Mesodermal cell (in vitro differentiated cells): ENCODE measurements at regions not wholly inside any gene's neighbourhood (a gene's known extent, or its start where the extent isn't known, plus 50 kb on each side); places are given as distances from the start of the nearest gene placed in this dataset.

ENCODE experiments used
- H3K27ac ChIP-seq: 2 replicates; pipeline ENCODE4 v1.7.0; 2013; ENCODE audit warnings: mild to moderate bottlenecking, low read depth, low read length, moderate library complexity; ENCODE audit not compliant: severe bottlenecking
- H3K36me3 ChIP-seq: 2 replicates; pipeline ENCODE4 v1.7.1; 2013; ENCODE audit warnings: mild to moderate bottlenecking, low read length, moderate library complexity; ENCODE audit not compliant: control insufficient read depth, insufficient read depth
- H3K4me1 ChIP-seq: one replicate; pipeline ENCODE4 v1.7.1; 2013; ENCODE audit warnings: mild to moderate bottlenecking, low read length; ENCODE audit not compliant: insufficient read depth, control insufficient read depth, poor library complexity, severe bottlenecking
- H3K4me3 ChIP-seq: 2 replicates; pipeline ENCODE4 v1.7.0; 2013; ENCODE audit warnings: low read length, control low read depth, mild to moderate bottlenecking; ENCODE audit not compliant: insufficient read depth, poor library complexity, severe bottlenecking; ENCODE audit errors: extremely low read depth
- H3K9me3 ChIP-seq: 2 replicates; pipeline ENCODE4 v1.7.1; 2013; ENCODE audit warnings: mild to moderate bottlenecking, low read length, moderate library complexity; ENCODE audit not compliant: control insufficient read depth
- WGBS, 2 experiments: methylation state at CpG; one replicate each; pipeline ENCODE4 v1.1.5; 2013; ENCODE audit warnings: missing lambda C conversion rate in 2 of 2; ENCODE audit not compliant: insufficient coverage in 2 of 2; 5-methylcytosine and 5-hydroxymethylcytosine counted together

DNA sequence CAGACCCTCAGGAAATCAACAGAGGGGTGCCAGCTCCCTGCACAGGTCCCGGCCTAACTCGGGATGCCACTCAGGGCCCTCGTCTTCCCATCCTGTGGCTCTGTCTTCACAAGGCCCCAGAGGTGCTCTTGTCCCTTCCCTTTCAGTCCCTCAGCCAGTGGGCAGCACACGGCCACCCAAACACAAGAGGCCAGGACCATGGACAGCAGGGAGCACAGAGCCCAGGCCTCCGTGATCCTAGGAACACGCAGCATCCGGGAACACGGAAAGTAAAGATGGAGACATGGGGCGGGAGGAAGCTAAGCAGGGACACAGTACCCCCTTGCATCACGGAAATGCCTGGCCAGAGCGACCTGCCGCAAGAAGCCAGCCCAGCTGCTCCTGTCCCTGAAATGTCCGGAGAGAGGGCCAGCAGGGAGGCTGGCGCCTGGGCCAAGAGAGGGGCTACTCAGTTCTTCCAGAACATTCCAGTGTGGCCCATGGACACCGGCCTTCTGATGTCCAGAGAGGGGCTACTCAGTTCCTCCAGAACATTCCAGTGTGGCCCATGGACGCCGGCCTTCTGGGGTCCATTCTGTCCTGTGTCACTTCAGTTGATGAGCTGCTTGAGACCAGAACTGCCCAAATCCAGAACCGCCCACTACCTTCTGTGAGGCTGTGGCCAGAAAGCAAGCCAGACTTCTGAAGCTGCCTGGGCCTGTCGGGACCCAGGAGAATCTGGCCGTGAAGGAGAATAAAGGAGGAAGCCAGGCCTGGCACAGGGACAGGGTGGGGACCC, 274.0 kb downstream of the BRD1 start:
- WGBS, 2 experiments = 87 to 89% methylated on average over 17 to 20 of the region's 20 CpGs
- Histone ChIP-seq H3K27ac (no peak overlapping the region), H3K9me3 (no peaks in the 10 kb centered on the region), H3K4me3 (no peak overlapping the region), H3K4me1 (no peaks in the 10 kb centered on the region), H3K36me3 (no peaks in the 10 kb centered on the region)

DNA sequence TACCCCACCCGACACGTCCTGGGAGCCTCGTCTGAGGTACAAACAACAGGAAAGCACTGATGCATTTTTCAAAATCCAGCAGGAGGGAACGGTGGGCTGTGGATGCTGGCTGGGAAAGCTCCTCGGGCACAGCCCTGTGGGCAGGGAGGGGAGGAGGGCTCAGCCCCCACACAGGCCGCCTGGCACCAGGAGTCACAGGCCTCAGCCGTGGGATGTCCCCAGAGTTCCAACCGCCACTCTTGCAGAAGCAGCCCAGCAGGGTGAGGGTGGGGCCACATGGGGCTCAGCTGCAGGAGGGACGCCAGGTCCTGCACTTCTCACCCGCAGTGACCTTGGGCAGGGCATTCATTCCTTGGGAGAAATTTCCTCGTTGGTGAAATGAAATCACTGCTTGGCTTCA, 274.6 kb downstream of the BRD1 start:
- no peaks in the 10 kb centered on the region for H3K9me3 ChIP-seq
- H3K36me3 ChIP-seq = no peaks in the 10 kb centered on the region
- no peak overlapping the region for H3K27ac ChIP-seq
- no peak overlapping the region for H3K4me3 ChIP-seq
- 86 to 90% methylated on average over 11 of the region's 11 CpGs for WGBS, 2 experiments
- H3K4me1 ChIP-seq = no peaks in the 10 kb centered on the region

DNA sequence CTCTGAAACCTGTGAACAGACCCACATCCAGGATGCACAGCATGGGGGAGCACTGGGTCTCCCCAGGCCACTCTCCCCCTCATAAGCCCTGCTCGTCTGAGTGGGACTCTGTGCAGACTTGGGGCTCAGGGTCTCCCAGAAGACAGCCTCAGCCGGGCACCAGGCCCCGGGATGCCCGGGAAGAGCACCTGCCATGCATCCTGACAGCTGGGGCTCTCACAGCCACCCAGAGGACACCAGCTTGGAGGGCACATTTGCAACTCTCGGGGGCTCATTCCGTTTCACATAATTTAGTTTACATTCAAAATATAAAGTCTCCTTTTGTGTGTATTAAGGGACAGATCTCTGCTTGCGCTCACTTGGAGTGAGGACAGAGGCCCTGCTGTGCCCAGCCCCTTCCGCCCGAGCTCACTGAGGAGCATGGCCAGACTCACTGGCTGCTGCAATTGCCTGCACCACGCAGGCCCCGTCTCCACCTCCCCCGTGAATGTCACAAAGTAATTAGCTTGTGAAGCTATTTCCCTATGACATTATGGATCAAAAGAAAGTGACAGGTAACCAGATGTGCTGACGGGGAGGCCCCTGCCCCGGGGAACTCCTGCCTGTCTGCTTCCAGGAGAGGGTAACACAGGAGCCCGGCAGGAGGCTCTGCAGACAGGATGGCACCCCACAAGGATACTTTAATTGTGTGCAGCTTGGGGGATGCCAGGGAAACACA, 275.6 kb downstream of the BRD1 start:
- Histone ChIP-seq H3K27ac (no peak overlapping the region), H3K36me3 (no peaks in the 10 kb centered on the region), H3K9me3 (no peaks in the 10 kb centered on the region), H3K4me1 (no peaks in the 10 kb centered on the region), H3K4me3 (no peak overlapping the region)
- 46 to 53% methylated on average over 9 to 10 of the region's 15 CpGs for WGBS, 2 experiments

DNA sequence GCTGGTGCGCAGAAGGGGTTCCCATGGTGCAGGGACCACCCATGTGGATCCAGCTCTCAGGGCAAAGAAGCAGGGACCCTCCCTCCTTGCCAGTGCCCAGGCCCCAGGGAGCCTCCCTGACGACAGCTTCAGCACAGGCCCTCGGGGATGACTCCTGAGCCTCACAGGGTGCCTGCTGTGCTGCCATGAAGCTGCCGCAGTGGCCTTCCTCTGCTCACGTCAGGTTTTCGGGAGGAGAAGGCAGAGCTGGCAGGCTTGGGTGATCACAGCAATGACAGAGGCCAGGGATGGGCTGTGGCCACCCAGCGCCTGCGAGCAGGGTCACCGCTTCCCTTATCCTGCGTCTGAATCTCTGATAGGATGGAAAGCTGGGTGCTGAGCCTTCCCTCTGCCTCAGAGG, 276.2 kb downstream of the BRD1 start:
- Histone ChIP-seq H3K4me1 (no peaks in the 10 kb centered on the region), H3K4me3 (no peak overlapping the region), H3K27ac (no peak overlapping the region), H3K36me3 (no peaks in the 10 kb centered on the region), H3K9me3 (no peaks in the 10 kb centered on the region)
- WGBS, 2 experiments = 93 to 94% methylated on average over 10 of the region's 10 CpGs

DNA sequence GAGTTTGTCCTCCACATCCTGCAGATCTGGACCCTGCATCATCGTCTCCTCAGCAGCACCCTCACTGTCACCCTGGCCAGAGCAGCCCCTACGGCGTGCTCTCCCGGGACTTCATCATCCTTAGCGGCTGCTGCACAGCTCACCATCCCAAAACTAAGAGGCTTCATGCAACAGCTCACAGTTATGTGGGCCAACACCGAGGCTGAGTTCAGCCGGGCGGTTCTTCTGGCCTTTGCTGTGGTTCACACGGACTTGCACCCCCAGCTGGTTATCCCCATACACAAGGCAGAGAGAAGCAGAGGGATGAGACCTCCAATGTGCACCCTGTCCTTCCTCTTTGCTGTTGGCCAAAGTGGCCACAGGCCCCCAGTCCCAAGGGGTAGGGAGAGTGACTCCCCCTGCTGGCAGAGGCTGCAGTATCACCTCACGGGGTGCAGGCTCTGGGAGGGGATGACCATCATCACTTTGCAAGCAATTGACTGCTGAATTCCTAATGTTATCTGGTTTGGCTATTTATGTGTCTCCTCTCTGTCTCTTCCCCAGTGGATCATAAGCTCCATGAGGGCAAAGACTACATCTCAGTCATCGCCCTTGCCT, 276.8 kb downstream of the BRD1 start:
- H3K4me1 ChIP-seq = no peaks in the 10 kb centered on the region
- H3K4me3 ChIP-seq = no peak overlapping the region
- H3K27ac ChIP-seq = no peak overlapping the region
- H3K9me3 ChIP-seq = no peaks in the 10 kb centered on the region
- 93 to 94% methylated on average over 9 to 10 of the region's 11 CpGs for whole genome bisulfite sequencing, 2 experiments
- H3K36me3 ChIP-seq = no peaks in the 10 kb centered on the region

DNA sequence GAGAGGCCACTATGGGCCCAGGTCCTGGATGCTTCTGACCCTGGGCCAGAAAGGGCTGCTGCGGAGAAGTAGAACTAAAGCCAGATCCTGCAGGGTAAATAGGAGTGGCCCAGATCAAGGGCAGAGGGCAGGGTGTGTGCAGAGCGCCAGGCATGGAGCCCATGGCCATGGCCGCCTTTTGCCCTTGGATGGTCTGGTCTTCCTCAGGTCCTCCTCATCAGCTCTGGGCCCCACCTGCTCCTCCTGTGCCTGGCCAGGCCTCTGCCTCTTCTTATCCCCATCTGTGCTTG, 277.6 kb downstream of the BRD1 start:
- H3K4me1 ChIP-seq = no peaks in the 10 kb centered on the region
- H3K9me3 ChIP-seq = no peaks in the 10 kb centered on the region
- 91 to 100% methylated on average over 2 to 3 of the region's 3 CpGs for WGBS, 2 experiments
- H3K4me3 ChIP-seq = no peak overlapping the region
- H3K36me3 ChIP-seq = no peaks in the 10 kb centered on the region
- no peak overlapping the region for H3K27ac ChIP-seq

DNA sequence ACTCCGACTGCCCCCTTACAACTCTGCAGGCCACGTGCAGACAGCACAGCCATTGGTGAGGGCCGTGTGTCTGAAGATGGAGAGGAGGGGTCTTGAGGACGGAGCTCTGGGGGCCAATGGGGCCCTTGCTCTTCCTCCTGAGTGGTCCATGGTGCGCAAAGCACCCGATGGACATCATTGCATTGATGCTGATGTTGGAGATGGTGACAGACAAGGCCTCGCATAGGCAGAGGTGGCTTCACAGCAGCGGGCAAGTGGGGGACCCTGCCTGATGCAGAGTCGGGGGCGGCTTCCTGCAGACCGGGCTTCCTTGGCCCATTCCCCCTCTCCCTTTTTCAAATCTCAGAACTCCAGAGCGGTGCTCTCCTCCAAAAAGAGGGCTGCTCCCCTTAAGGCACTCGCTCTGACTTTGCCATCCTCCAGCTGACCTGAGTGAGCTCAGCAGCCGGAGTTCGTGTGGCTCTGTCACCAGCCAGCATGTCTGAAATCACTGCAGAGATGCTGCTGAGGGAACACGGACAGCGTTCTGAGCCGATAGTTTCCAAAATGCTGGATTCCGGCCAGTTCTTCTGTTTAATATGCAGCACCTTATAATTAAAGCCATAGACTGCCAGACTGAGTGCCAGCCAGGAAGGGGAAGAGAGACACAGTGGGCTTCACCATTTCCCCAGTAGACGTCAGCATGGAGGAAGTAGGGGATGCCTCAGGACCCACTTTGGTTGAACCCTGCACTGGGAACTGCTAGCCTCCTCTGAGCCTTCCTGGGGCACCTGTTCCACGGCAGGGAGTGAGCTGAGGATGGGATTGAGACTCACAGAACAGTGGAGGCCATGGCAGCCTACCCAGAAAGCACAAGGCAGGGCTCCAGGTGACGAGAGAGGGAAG, 278.2 kb downstream of the BRD1 start:
- no peak overlapping the region for H3K27ac ChIP-seq
- 88 to 91% methylated on average over 13 to 18 of the region's 22 CpGs for WGBS, 2 experiments
- no peak overlapping the region for H3K4me3 ChIP-seq
- no peaks in the 10 kb centered on the region for H3K9me3 ChIP-seq
- no peaks in the 10 kb centered on the region for H3K4me1 ChIP-seq
- H3K36me3 ChIP-seq = no peaks in the 10 kb centered on the region

DNA sequence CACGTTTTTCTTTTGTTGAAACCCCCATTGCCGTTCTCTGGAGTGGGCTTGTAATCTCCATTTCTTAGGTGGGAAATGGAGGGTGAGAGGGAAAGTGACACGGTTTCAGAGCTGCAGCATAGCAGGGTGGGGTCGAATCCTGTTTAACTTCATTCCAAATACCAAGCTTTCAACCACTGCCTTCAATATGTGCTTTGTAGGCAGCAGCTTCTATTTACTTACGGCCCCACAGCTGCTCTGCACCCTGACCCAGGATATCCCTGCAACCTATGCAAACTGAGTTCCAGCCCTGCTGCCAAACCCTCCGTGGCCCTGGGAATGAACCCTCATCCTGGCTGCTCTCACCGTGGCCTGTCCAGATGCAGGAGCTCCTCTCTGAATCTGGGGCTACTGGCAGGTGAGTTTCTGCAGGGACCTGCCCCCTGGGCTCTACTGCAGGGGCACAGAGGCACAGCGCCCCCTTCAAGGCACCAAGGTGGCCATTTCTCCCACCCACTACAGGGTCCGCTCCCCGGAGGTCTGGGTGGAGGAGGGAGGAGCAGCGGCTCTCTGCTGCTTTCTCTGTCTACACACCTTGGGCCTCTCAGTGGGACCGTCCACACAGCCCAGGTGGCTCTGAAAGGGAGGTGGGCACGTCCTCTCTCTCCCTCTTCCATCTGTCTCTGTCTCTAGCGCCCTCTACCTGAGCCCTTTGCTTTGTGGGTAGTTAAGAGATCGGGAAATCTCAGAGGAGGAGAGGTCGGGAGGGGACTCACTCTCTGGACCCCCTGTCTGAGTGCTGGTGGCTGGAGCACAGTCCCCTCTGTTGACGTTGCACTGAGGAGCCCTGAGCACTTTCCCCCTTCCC, 279.1 kb downstream of the BRD1 start:
- WGBS, 2 experiments = 53 to 69% methylated on average over 5 to 9 of the region's 17 CpGs
- H3K27ac ChIP-seq = no peak overlapping the region
- H3K4me3 ChIP-seq = no peak overlapping the region
- H3K9me3 ChIP-seq = no peaks in the 10 kb centered on the region
- H3K4me1 ChIP-seq = no peaks in the 10 kb centered on the region
- H3K36me3 ChIP-seq = no peaks in the 10 kb centered on the region

DNA sequence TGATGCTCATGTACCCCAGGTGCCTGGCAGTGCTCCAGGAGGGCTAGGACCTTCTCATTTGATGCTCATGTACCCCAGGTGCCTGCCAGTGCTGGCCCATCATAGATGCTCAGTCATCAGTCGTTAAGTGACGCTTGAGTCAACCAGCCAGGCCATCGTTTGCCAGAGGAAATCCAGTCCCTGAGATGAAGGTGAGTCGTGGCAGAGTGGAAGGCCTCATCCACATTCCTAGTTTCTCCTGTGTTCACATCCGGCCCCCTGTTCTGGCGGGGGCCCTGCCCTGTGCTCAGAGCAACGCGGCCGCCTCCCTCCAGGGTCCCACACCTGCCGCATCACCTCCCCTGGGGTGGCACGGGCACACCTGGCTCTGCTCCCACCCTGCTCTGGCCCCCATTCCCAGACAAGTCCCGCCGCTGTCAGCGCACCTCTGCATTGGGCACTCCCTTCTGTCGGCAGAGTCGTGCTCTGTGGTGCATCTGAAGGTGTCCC, 279.9 kb downstream of the BRD1 start:
- WGBS, 2 experiments = 90 to 96% methylated on average over 15 to 16 of the region's 16 CpGs
- H3K4me1 ChIP-seq = no peaks in the 10 kb centered on the region
- no peaks in the 10 kb centered on the region for H3K9me3 ChIP-seq
- H3K36me3 ChIP-seq = no peaks in the 10 kb centered on the region
- no peak overlapping the region for H3K27ac ChIP-seq
- H3K4me3 ChIP-seq = no peak overlapping the region
